ENCODE measurements at regions not wholly inside any gene's neighbourhood (a gene's known extent, or its start where the extent isn't known, plus 50 kb on each side); places are given as distances from the start of the nearest gene placed in this dataset.

GRCh38 chr2:64312622-64313397 is 141.2 kb upstream of the LGALSL start:
- H3K27ac Mint-ChIP-seq, result peak overlapping the region in 2 of 7 donors; percentile 43 to 75
- no peak for DNase-seq

DNA sequence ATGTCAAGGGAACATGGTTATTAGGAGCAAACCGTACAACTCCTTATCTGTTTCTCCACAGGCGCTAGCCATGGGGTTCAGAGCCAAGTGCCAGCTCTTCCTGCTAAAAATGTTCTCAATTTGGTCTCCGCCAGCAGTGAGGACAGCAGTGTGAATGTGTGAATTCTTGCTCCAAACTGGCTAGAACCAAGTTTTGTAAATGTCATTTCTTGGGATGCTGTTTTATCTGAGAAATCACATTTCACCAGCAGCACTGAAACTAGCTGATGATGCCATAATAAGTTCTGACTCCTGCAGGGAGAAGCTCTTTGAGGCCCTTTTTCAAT is 140.6 kb upstream of the LGALSL start:
- Histone ChIP-seq H3K36me3 (replicated peaks in 1 of 2; ENCODE audit: control insufficient read depth in 1 of 2, insufficient read depth in 2 of 2, low read length in 2 of 2) (no peaks in the 10 kb centered on the region), H3K27ac (ENCODE audit: low read depth in 1 of 2, low read length in 2 of 2) (no peak overlapping the region), H3K9me3 (replicated peaks in 1 of 2; ENCODE audit: control insufficient read depth in 1 of 2, insufficient read depth in 1 of 2, low read length in 2 of 2) (no peaks in the 10 kb centered on the region), H3K4me1 (ENCODE audit: control insufficient read depth in 1 of 2, insufficient read depth in 2 of 2, low read length in 2 of 2) (peaks cover 7 to 8% of the 10 kb centered on the region in 2 donors), H4K20me1 (ENCODE audit: insufficient read depth, low read length) (no peaks in the 10 kb centered on the region), H3K9ac (ENCODE audit: insufficient read depth, low read length, poor library complexity, severe bottlenecking) (no peak overlapping the region), H3K4me2 (replicated peaks; ENCODE audit: extremely low read depth, low read length, poor library complexity, severe bottlenecking) (no peak overlapping the region), H3K4me3 (replicated peaks in 1 of 3; ENCODE audit: low read depth in 2 of 3, low read length in 3 of 3) (no peak overlapping the region), H3K79me2 (ENCODE audit: insufficient read depth, low read length) (no peaks in the 10 kb centered on the region), H3K27me3 (ENCODE audit: control insufficient read depth in 2 of 2, insufficient read depth in 2 of 2, low read length in 2 of 2) (no peaks in the 10 kb centered on the region), H2AFZ (ENCODE audit: insufficient read depth, low read depth, low read length, poor library complexity, severe bottlenecking) (no peak overlapping the region)
- no peak for TF ChIP-seq CTCF (IDR thresholded peaks at IDR 0.05)
- H3K36me3 Mint-ChIP-seq, result no peaks in the 10 kb centered on the region
- WGBS (ENCODE audit: insufficient coverage), result no CpG with 5 or more reads among the region's 3 CpGs
- H3K27ac Mint-ChIP-seq, result no peak overlapping the region
- H3K9me3 Mint-ChIP-seq, result no peaks in the 10 kb centered on the region
- DNase-seq, result no peak
- no peak overlapping the region for H3K4me3 Mint-ChIP-seq
- peaks cover 19% of the 10 kb centered on the region for H3K4me1 Mint-ChIP-seq
- peaks cover 0 to 8% (median 2%) of the 10 kb centered on the region in 3 donors for H3K27me3 Mint-ChIP-seq (ENCODE audit: low read depth in 3 of 3)
- intact Hi-C loops (cut with micrococcal nuclease), result no loop called here

More at GRCh38 chr2:64312622-64313397, 141.2 kb upstream of the LGALSL start:
- Mint-ChIP-seq H3K9me3 (no peaks in the 10 kb centered on the region), H3K4me3 (no peak overlapping the region), H3K36me3 (no peaks in the 10 kb centered on the region), H3K4me1 (peaks cover 16% of the 10 kb centered on the region), H3K27me3 (ENCODE audit: low read depth in 3 of 3) (peaks cover 0 to 8% (median 2%) of the 10 kb centered on the region in 3 donors)
- Histone ChIP-seq H3K36me3 (replicated peaks in 1 of 2; ENCODE audit: control insufficient read depth in 1 of 2, insufficient read depth in 2 of 2, low read length in 2 of 2) (no peaks in the 10 kb centered on the region), H2AFZ (ENCODE audit: insufficient read depth, low read depth, low read length, poor library complexity, severe bottlenecking) (no peak overlapping the region), H3K9me3 (replicated peaks in 1 of 2; ENCODE audit: control insufficient read depth in 1 of 2, insufficient read depth in 1 of 2, low read length in 2 of 2) (no peaks in the 10 kb centered on the region), H3K4me3 (replicated peaks in 1 of 3; ENCODE audit: low read depth in 2 of 3, low read length in 3 of 3) (no peak overlapping the region), H3K79me2 (ENCODE audit: insufficient read depth, low read length) (no peaks in the 10 kb centered on the region), H3K9ac (ENCODE audit: insufficient read depth, low read length, poor library complexity, severe bottlenecking) (no peak overlapping the region), H4K20me1 (ENCODE audit: insufficient read depth, low read length) (no peaks in the 10 kb centered on the region), H3K27ac (ENCODE audit: low read depth in 1 of 2, low read length in 2 of 2) (no peak overlapping the region), H3K27me3 (ENCODE audit: control insufficient read depth in 2 of 2, insufficient read depth in 2 of 2, low read length in 2 of 2) (no peaks in the 10 kb centered on the region), H3K4me2 (replicated peaks; ENCODE audit: extremely low read depth, low read length, poor library complexity, severe bottlenecking) (no peak overlapping the region), H3K4me1 (ENCODE audit: control insufficient read depth in 1 of 2, insufficient read depth in 2 of 2, low read length in 2 of 2) (peaks cover 7 to 8% of the 10 kb centered on the region in 2 donors)
- TF ChIP-seq CTCF (IDR thresholded peaks at IDR 0.05), result no peak
- intact Hi-C loops (cut with micrococcal nuclease), result no loop called here
- 93% methylated on average over 3 of the region's 13 CpGs for WGBS (ENCODE audit: insufficient coverage)
